Coronary artery (tissue), 2 donors: ENCODE measurements at regions not wholly inside any gene's neighbourhood (a gene's known extent, or its start where the extent isn't known, plus 50 kb on each side); places are given as distances from the start of the nearest gene placed in this dataset.
A peak's percentile ranks its signal among the peaks of the same experiment; 100 is the strongest.

Source experiments
- DNase-seq: peaks from one replicate; pipeline ENCODE4 v3.0.0-alpha.2; 2017; ENCODE audit warnings: low spot score
- H3K27ac ChIP-seq, 2 donors: fragments of 200-600 bp; sonication (generic); one replicate each; pipeline ENCODE4 v1.5.1; 2016 to 2019
- H3K4me3 ChIP-seq: fragments of 200-600 bp; sonication (generic); 2 replicates; pipeline ENCODE4 v1.5.1; 2016; ENCODE audit warnings: mild to moderate bottlenecking, moderate library complexity
- CTCF ChIP-seq: fragments of 200-600 bp; sonication (generic); IDR thresholded peaks from one replicate; pipeline ENCODE4 v1.5.1; 2019; ENCODE audit warnings: antibody characterized with exemption

- TF ChIP-seq CTCF: no peak
- no peak overlapping the region for H3K27ac ChIP-seq
- no peak overlapping the region for H3K4me3 ChIP-seq
- no peak for DNase-seq
Measured at GRCh38 chr20:60408435-60408834, 450.2 kb downstream of the CDH26 start.

- no peak for TF ChIP-seq CTCF
- DNase-seq: peak; percentile 11
- H3K4me3 ChIP-seq: no peak overlapping the region
- no peak overlapping the region for H3K27ac ChIP-seq
Measured at GRCh38 chr20:60410618-60411264, 452.5 kb downstream of the CDH26 start.

- DNase-seq: peak; percentile 0
- no peak overlapping the region for H3K4me3 ChIP-seq
- no peak for TF ChIP-seq CTCF
- H3K27ac ChIP-seq: no peak overlapping the region
Measured at GRCh38 chr20:60411813-60412212, 453.6 kb downstream of the CDH26 start.

- DNase-seq: peak; percentile 46
- Histone ChIP-seq H3K27ac (no peak overlapping the region), H3K4me3 (no peak overlapping the region)
- TF ChIP-seq CTCF: no peak
Measured at GRCh38 chr20:60420676-60421229, 462.5 kb downstream of the CDH26 start.

- DNase-seq: no peak
- no peak for TF ChIP-seq CTCF
- no peak overlapping the region for H3K27ac ChIP-seq
- no peak overlapping the region for H3K4me3 ChIP-seq
Measured at GRCh38 chr20:60422848-60423247, 464.6 kb downstream of the CDH26 start.

- no peak for DNase-seq
Measured at GRCh38 chr20:60424267-60424902, 466.2 kb downstream of the CDH26 start.

More at GRCh38 chr20:60424267-60424902, 466.2 kb downstream of the CDH26 start:
- H3K4me3 ChIP-seq: no peak overlapping the region
- no peak overlapping the region for H3K27ac ChIP-seq
- no peak for TF ChIP-seq CTCF
